K562 (cell line): ENCODE measurements at regions not wholly inside any gene's neighbourhood (a gene's known extent, or its start where the extent isn't known, plus 50 kb on each side); places are given as distances from the start of the nearest gene placed in this dataset.

ENCODE experiments used
- CBX3 ChIP-seq, 2 experiments: IDR thresholded peaks; 1 replicate in 1 of 2; 2 replicates in 1 of 2; pipeline ENCODE4 v1.6.1; 2012; ENCODE audit warnings: inconsistent platforms in 2 of 2, low read length in 2 of 2, borderline replicate concordance in 1 of 2, control low read depth in 1 of 2
- CREM ChIP-seq: IDR thresholded peaks from 2 replicates; pipeline ENCODE4 v1.6.1; 2014; ENCODE audit warnings: antibody characterized with exemption, low read depth
- HCFC1 ChIP-seq: IDR thresholded peaks from 2 replicates; pipeline ENCODE4 v1.6.1; 2012; ENCODE audit warnings: low read depth, low read length, improper control_type of control experiment
- KDM1A ChIP-seq, 2 experiments: fragments of 450-650 bp; IDR thresholded peaks; 2 replicates each; pipeline ENCODE4 v1.6.1; 2016; ENCODE audit warnings: mild to moderate bottlenecking in 2 of 2
- NONO ChIP-seq, 2 experiments: fragments of 200-400 bp in 1 of 2; fragments of 450-650 bp in 1 of 2; formaldehyde crosslinking in 1 of 2; IDR thresholded peaks; 2 replicates each; pipeline ENCODE4 v1.6.1; 2017; ENCODE audit warnings: low read depth in 2 of 2, mild to moderate bottlenecking in 2 of 2, moderate library complexity in 2 of 2, low read length in 1 of 2
- NRF1 ChIP-seq, 2 experiments: fragments of 450-650 bp; IDR thresholded peaks in 1 of 2; conservative IDR thresholded peaks in 1 of 2; 2 replicates each; pipeline ENCODE4 v1.6.1; 2014; ENCODE audit warnings: mild to moderate bottlenecking in 2 of 2
- POLR3A ChIP-seq: IDR thresholded peaks from 2 replicates; pipeline ENCODE4 v1.6.1; 2011; ENCODE audit warnings: borderline replicate concordance, mild to moderate bottlenecking, moderate library complexity; ENCODE audit not compliant: insufficient read length, insufficient read depth; ENCODE audit errors: extremely low read depth
- SMAD2 ChIP-seq: fragments of 150-350 bp; IDR thresholded peaks from 2 replicates; pipeline ENCODE4 v1.6.1; 2014; ENCODE audit warnings: low read depth, mild to moderate bottlenecking, low read length
- SNIP1 ChIP-seq: fragments of 450-650 bp; IDR thresholded peaks from 2 replicates; pipeline ENCODE4 v1.7.1; 2017; ENCODE audit warnings: low read depth, mild to moderate bottlenecking
- SRSF7 ChIP-seq: fragments of 200-400 bp; formaldehyde crosslinking; optimal IDR thresholded peaks from 2 replicates; pipeline ENCODE3; 2017; ENCODE audit warnings: mild to moderate bottlenecking, low read depth, low read length
- TAF9B ChIP-seq: fragments of 450-650 bp; IDR thresholded peaks from 2 replicates; pipeline ENCODE4 v1.6.1; 2018; ENCODE audit warnings: mild to moderate bottlenecking; ENCODE audit not compliant: partially characterized antibody
- TCF7 ChIP-seq: sonication (generic); IDR thresholded peaks from 2 replicates; pipeline ENCODE4 v1.6.1; 2016; ENCODE audit warnings: antibody characterized with exemption, borderline replicate concordance
- U2AF1 ChIP-seq: fragments of 200-400 bp; formaldehyde crosslinking; optimal IDR thresholded peaks from 2 replicates; pipeline ENCODE3; 2017; ENCODE audit warnings: mild to moderate bottlenecking, low read depth, low read length, moderate library complexity
- UBTF ChIP-seq, 2 experiments: IDR thresholded peaks; 2 replicates each; pipeline ENCODE4 v1.6.1; 2012; ENCODE audit warnings: improper control_type of control experiment in 2 of 2, low read depth in 2 of 2, low read length in 2 of 2, borderline replicate concordance in 1 of 2
- ZNF134 ChIP-seq: fragments of 250-450 bp; sonication (Bioruptor Pico); conservative IDR thresholded peaks from 2 replicates; pipeline ENCODE4 v1.4.0; 2020
- ZNF174 ChIP-seq: fragments of 250-450 bp; sonication (Bioruptor Pico); IDR thresholded peaks from 2 replicates; pipeline ENCODE4 v1.4.0; 2020; ENCODE audit warnings: mild to moderate bottlenecking
- TF ChIP-seq, protein P1 (sequence below), 2 experiments: IDR thresholded peaks in 1 of 2; conservative IDR thresholded peaks in 1 of 2; 2 replicates each; pipeline ENCODE4 v1.6.1; 2016; ENCODE audit warnings: low read depth in 2 of 2, mild to moderate bottlenecking in 1 of 2, missing compliant biosample characterization in 1 of 2, missing genetic modification characterization in 1 of 2, moderate library complexity in 1 of 2
- TF ChIP-seq, protein P2 (sequence below): fragments of 150-350 bp; IDR thresholded peaks from 2 replicates; pipeline ENCODE4 v1.6.1; 2014; ENCODE audit warnings: low read depth, mild to moderate bottlenecking, low read length, borderline replicate concordance

- TF ChIP-seq, protein P1, sequence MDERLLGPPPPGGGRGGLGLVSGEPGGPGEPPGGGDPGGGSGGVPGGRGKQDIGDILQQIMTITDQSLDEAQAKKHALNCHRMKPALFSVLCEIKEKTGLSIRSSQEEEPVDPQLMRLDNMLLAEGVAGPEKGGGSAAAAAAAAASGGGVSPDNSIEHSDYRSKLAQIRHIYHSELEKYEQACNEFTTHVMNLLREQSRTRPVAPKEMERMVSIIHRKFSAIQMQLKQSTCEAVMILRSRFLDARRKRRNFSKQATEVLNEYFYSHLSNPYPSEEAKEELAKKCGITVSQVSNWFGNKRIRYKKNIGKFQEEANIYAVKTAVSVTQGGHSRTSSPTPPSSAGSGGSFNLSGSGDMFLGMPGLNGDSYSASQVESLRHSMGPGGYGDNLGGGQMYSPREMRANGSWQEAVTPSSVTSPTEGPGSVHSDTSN (CRISPR knock-in tag; IDR thresholded peaks at IDR 0.05; ENCODE audit: low read depth), result no peak
- TF ChIP-seq, protein P1 (tag; conservative IDR thresholded peaks at IDR 0.05; ENCODE audit: low read depth), result 0 out of 2 replicates have a peak, but pooled peaks have one; percentile 8
- TF ChIP-seq ZNF174 (CRISPR knock-in tag) (no peak), TCF7 (no peak), NRF1 (conservative IDR thresholded peaks at IDR 0.05 in 1 of 2, IDR thresholded peaks at IDR 0.05 in 1 of 2) (no peak), U2AF1 (no peak), SMAD2 (no peak), UBTF (IDR thresholded peaks at IDR 0.05; ENCODE audit: borderline replicate concordance in 1 of 2, low read depth in 2 of 2, low read length in 2 of 2) (0 out of 4 replicates have a peak, but pooled peaks of 1 of the 2 experiments have one; percentile 50), HCFC1 (peak; percentile 24; the same call in 1 of the 2 replicates), CBX3 (IDR thresholded peaks at IDR 0.05; ENCODE audit: borderline replicate concordance in 1 of 2, low read length in 2 of 2) (peak in 1 of 2 experiments; percentile 88; a peak in 2 of 3 replicates), CREM (0 out of 2 replicates have a peak, but pooled peaks have one; percentile 56), SNIP1 (no peak), SRSF7 (no peak), NONO (IDR thresholded peaks at IDR 0.05; ENCODE audit: low read depth in 2 of 2, low read length in 1 of 2) (peak in 1 of 2 experiments; percentile 47; a peak in 1 of 4 replicates), KDM1A (IDR thresholded peaks at IDR 0.05) (peak; percentile 44 to 58; a peak in 3 of 4 replicates), TAF9B (no peak), ZNF134 (CRISPR knock-in tag) (no peak), POLR3A (peak; percentile 91)
- TF ChIP-seq, protein P2, sequence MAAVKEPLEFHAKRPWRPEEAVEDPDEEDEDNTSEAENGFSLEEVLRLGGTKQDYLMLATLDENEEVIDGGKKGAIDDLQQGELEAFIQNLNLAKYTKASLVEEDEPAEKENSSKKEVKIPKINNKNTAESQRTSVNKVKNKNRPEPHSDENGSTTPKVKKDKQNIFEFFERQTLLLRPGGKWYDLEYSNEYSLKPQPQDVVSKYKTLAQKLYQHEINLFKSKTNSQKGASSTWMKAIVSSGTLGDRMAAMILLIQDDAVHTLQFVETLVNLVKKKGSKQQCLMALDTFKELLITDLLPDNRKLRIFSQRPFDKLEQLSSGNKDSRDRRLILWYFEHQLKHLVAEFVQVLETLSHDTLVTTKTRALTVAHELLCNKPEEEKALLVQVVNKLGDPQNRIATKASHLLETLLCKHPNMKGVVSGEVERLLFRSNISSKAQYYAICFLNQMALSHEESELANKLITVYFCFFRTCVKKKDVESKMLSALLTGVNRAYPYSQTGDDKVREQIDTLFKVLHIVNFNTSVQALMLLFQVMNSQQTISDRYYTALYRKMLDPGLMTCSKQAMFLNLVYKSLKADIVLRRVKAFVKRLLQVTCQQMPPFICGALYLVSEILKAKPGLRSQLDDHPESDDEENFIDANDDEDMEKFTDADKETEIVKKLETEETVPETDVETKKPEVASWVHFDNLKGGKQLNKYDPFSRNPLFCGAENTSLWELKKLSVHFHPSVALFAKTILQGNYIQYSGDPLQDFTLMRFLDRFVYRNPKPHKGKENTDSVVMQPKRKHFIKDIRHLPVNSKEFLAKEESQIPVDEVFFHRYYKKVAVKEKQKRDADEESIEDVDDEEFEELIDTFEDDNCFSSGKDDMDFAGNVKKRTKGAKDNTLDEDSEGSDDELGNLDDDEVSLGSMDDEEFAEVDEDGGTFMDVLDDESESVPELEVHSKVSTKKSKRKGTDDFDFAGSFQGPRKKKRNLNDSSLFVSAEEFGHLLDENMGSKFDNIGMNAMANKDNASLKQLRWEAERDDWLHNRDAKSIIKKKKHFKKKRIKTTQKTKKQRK, result no peak
Observed at GRCh38 chr6:27791182-27791943, 120.8 kb downstream of the OR2B2 start (continued).
